ENCODE measurements at regions not wholly inside any gene's neighbourhood (a gene's known extent, or its start where the extent isn't known, plus 50 kb on each side); places are given as distances from the start of the nearest gene placed in this dataset.

- TF ChIP-seq CTCF (IDR thresholded peaks at IDR 0.05) (no peak), EZH2 (IDR thresholded peaks at IDR 0.05; ENCODE audit: borderline replicate concordance, insufficient read depth, low read depth, low read length, poor library complexity, severe bottlenecking) (no peak)
These were observed 543.8 kb downstream of the TNS1 start for GRCh38 chr2:217459016-217459415.
